ENCODE measurements at regions not wholly inside any gene's neighbourhood (a gene's known extent, or its start where the extent isn't known, plus 50 kb on each side); places are given as distances from the start of the nearest gene placed in this dataset.
"Not testable (repeated sequence)": the region's sequence is repeated elsewhere in the genome, so short reads cannot be mapped to it uniquely, and the experiment has no call there.

GRCh38 chr2:163132850-163133249, 294.3 kb upstream of the KCNH7 start:
- peak in 2 of 6 experiments; percentile 26 to 31 for TF ChIP-seq CTCF (IDR thresholded peaks at IDR 0.05)
- TF ChIP-seq EP300 (IDR thresholded peaks at IDR 0.05), result no peak
- Histone ChIP-seq H3K4me1 (no peaks in the 10 kb centered on the region), H3K36me3 (no peaks in the 10 kb centered on the region), H3K27me3 (no peaks in the 10 kb centered on the region), H3K27ac (no peak overlapping the region), H3K4me3 (no peak overlapping the region), H3K9me3 (no peaks in the 10 kb centered on the region)
- WGBS, 2 donors, result 8 to 12% methylated on average over 3 of the region's 3 CpGs
- ATAC-seq (ENCODE audit: low FRiP score in 2 of 2) (no peak), DNase-seq (no peak)

GRCh38 chr2:163132207-163132606, 293.6 kb upstream of the KCNH7 start:
- H3K4me3 ChIP-seq; H3K9me3 ChIP-seq; DNase-seq; H3K36me3 ChIP-seq; ATAC-seq (ENCODE audit: low FRiP score in 2 of 2); H3K4me1 ChIP-seq; H3K27me3 ChIP-seq; H3K27ac ChIP-seq: not testable (repeated sequence)
- 84 to 90% methylated on average over 2 of the region's 2 CpGs for WGBS, 2 donors

GRCh38 chr2:163123526-163123925, 285.0 kb upstream of the KCNH7 start:
- Histone ChIP-seq H3K27me3 (no peaks in the 10 kb centered on the region), H3K9me3 (no peaks in the 10 kb centered on the region), H3K4me1 (no peaks in the 10 kb centered on the region), H3K27ac (no peak overlapping the region), H3K36me3 (no peaks in the 10 kb centered on the region), H3K4me3 (no peak overlapping the region)
- TF ChIP-seq CTCF (IDR thresholded peaks at IDR 0.05) (no peak), EP300 (IDR thresholded peaks at IDR 0.05) (no peak), POLR2AphosphoS5 (IDR thresholded peaks at IDR 0.05) (no peak)
- no peak for DNase-seq
- ATAC-seq (ENCODE audit: low FRiP score in 2 of 2), result no peak
- 56 to 64% methylated on average over 1 of the region's 1 CpG for WGBS, 2 donors

GRCh38 chr2:163122257-163122656, 283.7 kb upstream of the KCNH7 start:
- no peaks in the 10 kb centered on the region for H3K4me1 ChIP-seq
- no peak overlapping the region for H3K4me3 ChIP-seq
- H3K9me3 ChIP-seq, result no peaks in the 10 kb centered on the region
- no peak for TF ChIP-seq CTCF (IDR thresholded peaks at IDR 0.05)
- TF ChIP-seq POLR2A (IDR thresholded peaks at IDR 0.05), result no peak
- TF ChIP-seq EP300 (IDR thresholded peaks at IDR 0.05), result no peak
- TF ChIP-seq POLR2AphosphoS5 (IDR thresholded peaks at IDR 0.05), result no peak
- ATAC-seq (ENCODE audit: low FRiP score in 2 of 2) (no peak), DNase-seq (no peak)
- no peak overlapping the region for H3K27ac ChIP-seq
- no peaks in the 10 kb centered on the region for H3K27me3 ChIP-seq
- no peaks in the 10 kb centered on the region for H3K36me3 ChIP-seq

- 43 to 48% methylated on average over 5 of the region's 5 CpGs for WGBS, 2 donors
- Histone ChIP-seq H3K4me1 (no peaks in the 10 kb centered on the region), H3K27me3 (no peaks in the 10 kb centered on the region), H3K9me3 (no peaks in the 10 kb centered on the region), H3K4me3 (no peak overlapping the region), H3K27ac (no peak overlapping the region), H3K36me3 (no peaks in the 10 kb centered on the region)
- no peak for DNase-seq
- TF ChIP-seq POLR2A (IDR thresholded peaks at IDR 0.05) (no peak), CTCF (IDR thresholded peaks at IDR 0.05) (no peak), EP300 (IDR thresholded peaks at IDR 0.05) (no peak)
- ATAC-seq (ENCODE audit: low FRiP score in 2 of 2), result no peak
These were observed 282.9 kb upstream of the KCNH7 start for GRCh38 chr2:163121483-163121882.

- H3K4me1 ChIP-seq, result no peaks in the 10 kb centered on the region
- ATAC-seq (ENCODE audit: low FRiP score in 2 of 2) (no peak), DNase-seq (no peak)
- WGBS, 2 donors, result 59 to 60% methylated on average over 7 of the region's 7 CpGs
- no peaks in the 10 kb centered on the region for H3K27me3 ChIP-seq
- no peaks in the 10 kb centered on the region for H3K36me3 ChIP-seq
- TF ChIP-seq POLR2AphosphoS5 (IDR thresholded peaks at IDR 0.05), result no peak
- TF ChIP-seq CTCF (IDR thresholded peaks at IDR 0.05), result no peak
- no peak for TF ChIP-seq POLR2A (IDR thresholded peaks at IDR 0.05)
- TF ChIP-seq EP300 (IDR thresholded peaks at IDR 0.05), result no peak
- no peak overlapping the region for H3K4me3 ChIP-seq
- no peak overlapping the region for H3K27ac ChIP-seq
- H3K9me3 ChIP-seq, result no peaks in the 10 kb centered on the region
These were observed 281.4 kb upstream of the KCNH7 start for GRCh38 chr2:163119966-163120365.
